HCT116 (cell line): ENCODE measurements at regions not wholly inside any gene's neighbourhood (a gene's known extent, or its start where the extent isn't known, plus 50 kb on each side); places are given as distances from the start of the nearest gene placed in this dataset.

Experiments used
- EZH2 ChIP-seq: fragments of 200-600 bp; sonication (generic); IDR thresholded peaks from 2 replicates; pipeline ENCODE4 v1.6.1; 2017; ENCODE audit warnings: antibody characterized with exemption, mixed run types
- POLR2A ChIP-seq: IDR thresholded peaks from 2 replicates; pipeline ENCODE4 v1.7.0; 2011; ENCODE audit warnings: borderline replicate concordance; ENCODE audit not compliant: insufficient read depth, insufficient read length; ENCODE audit errors: extremely low read depth
- RAD21 ChIP-seq: IDR thresholded peaks from 2 replicates; pipeline ENCODE4 v1.6.1; 2012; ENCODE audit warnings: low read depth, mild to moderate bottlenecking
- TF ChIP-seq, protein P1 (sequence below), 3 experiments: fragments of 200-600 bp in 1 of 3; sonication (generic) in 1 of 3; IDR thresholded peaks in 2 of 3; conservative IDR thresholded peaks in 1 of 3; 2 replicates each; pipeline ENCODE4 v1.5.1; 2012 to 2017; ENCODE audit warnings: low read depth in 2 of 3, low read length in 2 of 3, antibody characterized with exemption in 1 of 3, borderline replicate concordance in 1 of 3, control low read depth in 1 of 3, mild to moderate bottlenecking in 1 of 3, mixed read lengths in 1 of 3, mixed run types in 1 of 3, moderate library complexity in 1 of 3; ENCODE audit not compliant: insufficient read depth in 1 of 3
- TF ChIP-seq, protein P2 (sequence below): IDR thresholded peaks from 2 replicates; pipeline ENCODE4 v1.6.1; 2012

DNA sequence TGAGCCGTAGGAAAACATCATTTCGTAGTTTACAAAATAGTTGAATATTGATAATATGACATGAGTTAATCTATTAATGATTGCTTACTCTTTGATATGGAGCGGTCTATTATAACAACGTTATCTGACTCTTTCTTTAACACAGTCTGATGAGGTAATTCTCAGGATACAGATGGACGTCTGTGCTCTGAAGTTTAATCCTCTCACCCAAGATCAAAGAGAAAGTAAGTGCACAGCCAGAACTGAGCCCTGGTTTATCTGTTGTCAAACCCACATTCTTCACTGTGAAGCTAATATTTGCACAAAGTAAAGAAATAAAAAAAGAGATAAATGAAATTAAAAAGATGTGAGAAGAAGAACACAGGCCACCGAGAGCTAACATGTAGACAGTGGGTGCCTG is 190.9 kb upstream of the COPS8 start:
- TF ChIP-seq EZH2 = no peak
- TF ChIP-seq, protein P1, sequence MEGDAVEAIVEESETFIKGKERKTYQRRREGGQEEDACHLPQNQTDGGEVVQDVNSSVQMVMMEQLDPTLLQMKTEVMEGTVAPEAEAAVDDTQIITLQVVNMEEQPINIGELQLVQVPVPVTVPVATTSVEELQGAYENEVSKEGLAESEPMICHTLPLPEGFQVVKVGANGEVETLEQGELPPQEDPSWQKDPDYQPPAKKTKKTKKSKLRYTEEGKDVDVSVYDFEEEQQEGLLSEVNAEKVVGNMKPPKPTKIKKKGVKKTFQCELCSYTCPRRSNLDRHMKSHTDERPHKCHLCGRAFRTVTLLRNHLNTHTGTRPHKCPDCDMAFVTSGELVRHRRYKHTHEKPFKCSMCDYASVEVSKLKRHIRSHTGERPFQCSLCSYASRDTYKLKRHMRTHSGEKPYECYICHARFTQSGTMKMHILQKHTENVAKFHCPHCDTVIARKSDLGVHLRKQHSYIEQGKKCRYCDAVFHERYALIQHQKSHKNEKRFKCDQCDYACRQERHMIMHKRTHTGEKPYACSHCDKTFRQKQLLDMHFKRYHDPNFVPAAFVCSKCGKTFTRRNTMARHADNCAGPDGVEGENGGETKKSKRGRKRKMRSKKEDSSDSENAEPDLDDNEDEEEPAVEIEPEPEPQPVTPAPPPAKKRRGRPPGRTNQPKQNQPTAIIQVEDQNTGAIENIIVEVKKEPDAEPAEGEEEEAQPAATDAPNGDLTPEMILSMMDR (IDR thresholded peaks at IDR 0.05 in 2 of 3, conservative IDR thresholded peaks at IDR 0.05 in 1 of 3; ENCODE audit: borderline replicate concordance in 1 of 3, insufficient read depth in 1 of 3, low read depth in 2 of 3, low read length in 2 of 3) = no peak
- no peak for TF ChIP-seq POLR2A
- TF ChIP-seq, protein P2, sequence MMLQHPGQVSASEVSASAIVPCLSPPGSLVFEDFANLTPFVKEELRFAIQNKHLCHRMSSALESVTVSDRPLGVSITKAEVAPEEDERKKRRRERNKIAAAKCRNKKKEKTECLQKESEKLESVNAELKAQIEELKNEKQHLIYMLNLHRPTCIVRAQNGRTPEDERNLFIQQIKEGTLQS = no peak
- TF ChIP-seq RAD21 = no peak
